Fibroblast of mammary gland (primary cell): ENCODE measurements at regions not wholly inside any gene's neighbourhood (a gene's known extent, or its start where the extent isn't known, plus 50 kb on each side); places are given as distances from the start of the nearest gene placed in this dataset.

Experiments used
- DNase-seq: peaks from one replicate; pipeline ENCODE4 v3.0.0-alpha.2; 2010; ENCODE audit warnings: low read depth
- H3K4me3 ChIP-seq: 2 replicates; pipeline ENCODE4 v1.5.1; 2011; ENCODE audit warnings: low read depth, mild to moderate bottlenecking, low read length, moderate library complexity; ENCODE audit not compliant: control insufficient read depth
- TF ChIP-seq, protein P1 (sequence below): conservative IDR thresholded peaks from 2 replicates; pipeline ENCODE4 v1.5.1; 2011; ENCODE audit warnings: low read depth, low read length, inconsistent platforms; ENCODE audit not compliant: control insufficient read depth, insufficient read depth

GRCh38 chr3:150076443-150076842 is 105.7 kb upstream of the PFN2 start:
- DNase-seq = no peak
- H3K4me3 ChIP-seq = no peak overlapping the region
- TF ChIP-seq, protein P1, sequence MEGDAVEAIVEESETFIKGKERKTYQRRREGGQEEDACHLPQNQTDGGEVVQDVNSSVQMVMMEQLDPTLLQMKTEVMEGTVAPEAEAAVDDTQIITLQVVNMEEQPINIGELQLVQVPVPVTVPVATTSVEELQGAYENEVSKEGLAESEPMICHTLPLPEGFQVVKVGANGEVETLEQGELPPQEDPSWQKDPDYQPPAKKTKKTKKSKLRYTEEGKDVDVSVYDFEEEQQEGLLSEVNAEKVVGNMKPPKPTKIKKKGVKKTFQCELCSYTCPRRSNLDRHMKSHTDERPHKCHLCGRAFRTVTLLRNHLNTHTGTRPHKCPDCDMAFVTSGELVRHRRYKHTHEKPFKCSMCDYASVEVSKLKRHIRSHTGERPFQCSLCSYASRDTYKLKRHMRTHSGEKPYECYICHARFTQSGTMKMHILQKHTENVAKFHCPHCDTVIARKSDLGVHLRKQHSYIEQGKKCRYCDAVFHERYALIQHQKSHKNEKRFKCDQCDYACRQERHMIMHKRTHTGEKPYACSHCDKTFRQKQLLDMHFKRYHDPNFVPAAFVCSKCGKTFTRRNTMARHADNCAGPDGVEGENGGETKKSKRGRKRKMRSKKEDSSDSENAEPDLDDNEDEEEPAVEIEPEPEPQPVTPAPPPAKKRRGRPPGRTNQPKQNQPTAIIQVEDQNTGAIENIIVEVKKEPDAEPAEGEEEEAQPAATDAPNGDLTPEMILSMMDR = no peak

GRCh38 chr3:150075417-150075865 is 104.7 kb upstream of the PFN2 start:
- no peak overlapping the region for H3K4me3 ChIP-seq
- no peak for DNase-seq
- TF ChIP-seq, protein P1 = no peak

GRCh38 chr3:150074697-150075416 is 104.2 kb upstream of the PFN2 start:
- DNase-seq = no peak
- no peak overlapping the region for H3K4me3 ChIP-seq
- TF ChIP-seq, protein P1 = no peak

DNA sequence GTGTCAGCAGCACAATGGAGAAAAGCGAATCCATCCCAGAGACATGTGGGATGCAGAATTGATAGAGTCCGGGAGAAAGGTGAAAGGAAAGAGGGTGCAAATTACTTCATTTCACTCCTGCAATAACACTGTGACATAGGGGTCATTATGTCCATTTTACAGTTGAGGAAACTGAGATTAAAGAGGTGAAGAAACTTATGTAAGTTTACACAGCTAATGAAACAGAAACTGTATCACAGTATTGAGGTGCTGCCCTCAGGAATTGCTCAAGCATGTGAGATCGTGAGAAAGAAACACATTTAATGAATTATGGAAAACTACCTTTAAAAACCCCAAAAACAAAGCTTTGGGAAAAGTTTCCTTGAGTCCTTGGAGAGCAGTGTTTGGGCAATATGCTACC is 103.6 kb upstream of the PFN2 start:
- H3K4me3 ChIP-seq = no peak overlapping the region
- TF ChIP-seq, protein P1 = no peak
- no peak for DNase-seq

DNA sequence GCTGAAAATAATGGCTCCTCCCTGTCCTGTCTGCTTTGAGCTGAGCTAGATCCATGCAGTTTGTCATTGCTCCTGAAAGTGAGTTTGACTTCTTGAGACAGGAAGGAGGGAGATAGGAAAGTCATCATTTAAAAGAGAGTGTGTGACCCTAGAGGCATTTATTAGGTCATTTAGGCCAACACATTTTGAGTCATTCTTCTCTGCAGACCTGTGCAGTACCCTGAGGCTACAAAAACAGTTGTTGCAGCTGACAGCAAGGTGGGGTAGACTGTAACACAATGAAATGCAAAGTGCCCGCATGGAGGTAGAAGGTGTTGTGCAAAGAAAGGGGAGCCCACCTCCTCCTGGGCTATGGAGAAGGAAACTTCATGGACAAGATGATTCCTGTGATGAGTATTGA is 102.8 kb upstream of the PFN2 start:
- H3K4me3 ChIP-seq = no peak overlapping the region
- TF ChIP-seq, protein P1 = no peak
- DNase-seq = no peak

GRCh38 chr3:150073031-150073430 is 102.3 kb upstream of the PFN2 start:
- no peak for DNase-seq
- no peak overlapping the region for H3K4me3 ChIP-seq
- TF ChIP-seq, protein P1 = no peak
